Hematopoietic multipotent progenitor cell treated with erythropoietin and hydrocortisone succinate and interleukin-3 and kit ligand, for 17 days (in vitro differentiated cells): ENCODE measurements at regions not wholly inside any gene's neighbourhood (a gene's known extent, or its start where the extent isn't known, plus 50 kb on each side); places are given as distances from the start of the nearest gene placed in this dataset.
"Not testable (repeated sequence)": the region's sequence is repeated elsewhere in the genome, so short reads cannot be mapped to it uniquely, and the experiment has no call there.

Experiments used
- DNase-seq: peaks from one replicate; pipeline ENCODE4 v3.0.0-alpha.2; 2015; ENCODE audit warnings: low spot score

- DNase-seq = no peak
Measured at GRCh38 chr1:38609166-38610025, 250.2 kb downstream of the RRAGC start.

- DNase-seq = no peak
Measured at GRCh38 chr1:38608202-38608864, 251.2 kb downstream of the RRAGC start.

GRCh38 chr1:38607526-38607925, 252.0 kb downstream of the RRAGC start:
- DNase-seq = no peak

GRCh38 chr1:38605063-38605462, 254.5 kb downstream of the RRAGC start:
- no peak for DNase-seq

- no peak for DNase-seq
Measured at GRCh38 chr1:38603907-38604306, 255.7 kb downstream of the RRAGC start.

- no peak for DNase-seq
Measured at GRCh38 chr1:38600905-38601304, 258.7 kb downstream of the RRAGC start.

- no peak for DNase-seq
Measured at GRCh38 chr1:38600286-38600685, 259.3 kb downstream of the RRAGC start.

GRCh38 chr1:38598118-38598517, 261.5 kb downstream of the RRAGC start:
- DNase-seq = no peak

GRCh38 chr1:38589036-38589435, 270.5 kb downstream of the RRAGC start:
- no peak for DNase-seq

- no peak for DNase-seq
Measured at GRCh38 chr1:38587766-38588165, 271.8 kb downstream of the RRAGC start.

- DNase-seq = peak; percentile 12
Measured at GRCh38 chr1:38586993-38587646, 272.5 kb downstream of the RRAGC start.

GRCh38 chr1:38585971-38586370, 273.6 kb downstream of the RRAGC start:
- DNase-seq = no peak

- no peak for DNase-seq
Measured at GRCh38 chr1:38585460-38585859, 274.1 kb downstream of the RRAGC start.

GRCh38 chr1:38584448-38585355, 274.9 kb downstream of the RRAGC start:
- DNase-seq = no peak

GRCh38 chr1:38583287-38583686, 276.3 kb downstream of the RRAGC start:
- not testable (repeated sequence) for DNase-seq

GRCh38 chr1:38581396-38581795, 278.2 kb downstream of the RRAGC start:
- DNase-seq = no peak

- DNase-seq = no peak
Measured at GRCh38 chr1:38580594-38580993, 279.0 kb downstream of the RRAGC start.

- DNase-seq = no peak
Measured at GRCh38 chr1:38579056-38579455, 280.5 kb downstream of the RRAGC start.

GRCh38 chr1:38578271-38578951, 281.2 kb downstream of the RRAGC start:
- DNase-seq = no peak

- DNase-seq = no peak
Measured at GRCh38 chr1:38577937-38578270, 281.7 kb downstream of the RRAGC start.

- DNase-seq = no peak
Measured at GRCh38 chr1:38577385-38577784, 282.2 kb downstream of the RRAGC start.
